ENCODE measurements at regions not wholly inside any gene's neighbourhood (a gene's known extent, or its start where the extent isn't known, plus 50 kb on each side); places are given as distances from the start of the nearest gene placed in this dataset.

- Histone ChIP-seq H3K27me3 (ENCODE audit: control insufficient read depth in 2 of 2, insufficient read depth in 1 of 2, low read length in 1 of 2) (no peaks in the 10 kb centered on the region), H3K36me3 (ENCODE audit: control insufficient read depth in 2 of 2, insufficient read depth in 2 of 2, low read length in 1 of 2) (no peaks in the 10 kb centered on the region), H3K4me3 (ENCODE audit: low read length in 2 of 2) (no peak overlapping the region), H3K4me1 (ENCODE audit: control insufficient read depth in 2 of 2, insufficient read depth in 2 of 2, low read length in 2 of 2) (no peaks in the 10 kb centered on the region), H3K27ac (ENCODE audit: low read depth in 1 of 2, low read length in 1 of 2) (no peak overlapping the region), H3K9me3 (ENCODE audit: control insufficient read depth in 2 of 2, insufficient read depth in 1 of 2, low read length in 1 of 2) (no peaks in the 10 kb centered on the region)
- no peak for DNase-seq (ENCODE audit: low read depth in 6 of 9, low spot score in 9 of 9)
- 98% methylated on average over 1 of the region's 1 CpG for WGBS
These were observed 55.4 kb upstream of the ACVR1 start for GRCh38 chr2:157931542-157931941.

DNA sequence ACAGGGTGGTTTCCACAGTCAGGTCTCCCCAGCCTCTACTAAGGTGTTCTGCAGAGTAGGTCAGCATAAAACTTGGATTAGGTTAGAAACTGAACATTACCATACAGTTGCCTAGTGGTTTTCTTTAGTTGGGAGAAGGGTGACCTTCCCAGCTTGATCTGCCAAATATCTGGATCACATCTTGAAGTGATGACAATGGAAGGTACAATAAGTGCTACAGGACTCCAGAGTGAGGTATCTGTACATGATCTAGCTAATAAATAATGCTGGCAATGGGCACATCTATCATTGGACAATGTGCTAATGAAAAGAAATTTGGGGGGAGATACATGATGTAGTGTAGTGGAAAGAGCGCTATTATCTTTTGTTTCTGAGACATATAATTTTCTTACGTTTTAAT, 54.6 kb upstream of the ACVR1 start:
- no peaks in the 10 kb centered on the region for H3K36me3 ChIP-seq (ENCODE audit: control insufficient read depth in 2 of 2, insufficient read depth in 2 of 2, low read length in 1 of 2)
- no peak overlapping the region for H3K27ac ChIP-seq (ENCODE audit: low read depth in 1 of 2, low read length in 1 of 2)
- 49% methylated on average over 2 of the region's 2 CpGs for WGBS
- DNase-seq (ENCODE audit: low read depth in 6 of 9, low spot score in 9 of 9): no peak
- no peaks in the 10 kb centered on the region for H3K4me1 ChIP-seq (ENCODE audit: control insufficient read depth in 2 of 2, insufficient read depth in 2 of 2, low read length in 2 of 2)
- no peak overlapping the region for H3K4me3 ChIP-seq (ENCODE audit: low read length in 2 of 2)
- no peaks in the 10 kb centered on the region for H3K27me3 ChIP-seq (ENCODE audit: control insufficient read depth in 2 of 2, insufficient read depth in 1 of 2, low read length in 1 of 2)
- H3K9me3 ChIP-seq (ENCODE audit: control insufficient read depth in 2 of 2, insufficient read depth in 1 of 2, low read length in 1 of 2): no peaks in the 10 kb centered on the region

- WGBS: 71% methylated on average over 5 of the region's 5 CpGs
- no peak for DNase-seq (ENCODE audit: low read depth in 6 of 9, low spot score in 9 of 9)
These were observed 53.9 kb upstream of the ACVR1 start for GRCh38 chr2:157929871-157930667.

GRCh38 chr2:157928372-157928771, 52.2 kb upstream of the ACVR1 start:
- Histone ChIP-seq H3K9me3 (ENCODE audit: control insufficient read depth in 2 of 2, insufficient read depth in 1 of 2, low read length in 1 of 2) (no peaks in the 10 kb centered on the region), H3K4me1 (ENCODE audit: control insufficient read depth in 2 of 2, insufficient read depth in 2 of 2, low read length in 2 of 2) (no peaks in the 10 kb centered on the region), H3K4me3 (ENCODE audit: low read length in 2 of 2) (no peak overlapping the region), H3K36me3 (ENCODE audit: control insufficient read depth in 2 of 2, insufficient read depth in 2 of 2, low read length in 1 of 2) (no peaks in the 10 kb centered on the region), H3K27me3 (ENCODE audit: control insufficient read depth in 2 of 2, insufficient read depth in 1 of 2, low read length in 1 of 2) (no peaks in the 10 kb centered on the region), H3K27ac (ENCODE audit: low read depth in 1 of 2, low read length in 1 of 2) (no peak overlapping the region)
- no peak for DNase-seq (ENCODE audit: low read depth in 6 of 9, low spot score in 9 of 9)

More at GRCh38 chr2:157929871-157930667, 53.9 kb upstream of the ACVR1 start:
- no peaks in the 10 kb centered on the region for H3K36me3 ChIP-seq (ENCODE audit: control insufficient read depth in 2 of 2, insufficient read depth in 2 of 2, low read length in 1 of 2)
- no peak overlapping the region for H3K4me3 ChIP-seq (ENCODE audit: low read length in 2 of 2)
- H3K9me3 ChIP-seq (ENCODE audit: control insufficient read depth in 2 of 2, insufficient read depth in 1 of 2, low read length in 1 of 2): no peaks in the 10 kb centered on the region
- no peak overlapping the region for H3K27ac ChIP-seq (ENCODE audit: low read depth in 1 of 2, low read length in 1 of 2)
- no peaks in the 10 kb centered on the region for H3K27me3 ChIP-seq (ENCODE audit: control insufficient read depth in 2 of 2, insufficient read depth in 1 of 2, low read length in 1 of 2)
- no peaks in the 10 kb centered on the region for H3K4me1 ChIP-seq (ENCODE audit: control insufficient read depth in 2 of 2, insufficient read depth in 2 of 2, low read length in 2 of 2)

- Histone ChIP-seq H3K9me3 (ENCODE audit: control insufficient read depth in 2 of 2, insufficient read depth in 1 of 2, low read length in 1 of 2) (no peaks in the 10 kb centered on the region), H3K27ac (ENCODE audit: low read depth in 1 of 2, low read length in 1 of 2) (no peak overlapping the region), H3K36me3 (ENCODE audit: control insufficient read depth in 2 of 2, insufficient read depth in 2 of 2, low read length in 1 of 2) (no peaks in the 10 kb centered on the region), H3K4me1 (ENCODE audit: control insufficient read depth in 2 of 2, insufficient read depth in 2 of 2, low read length in 2 of 2) (no peaks in the 10 kb centered on the region), H3K4me3 (ENCODE audit: low read length in 2 of 2) (no peak overlapping the region), H3K27me3 (ENCODE audit: control insufficient read depth in 2 of 2, insufficient read depth in 1 of 2, low read length in 1 of 2) (no peaks in the 10 kb centered on the region)
- DNase-seq (ENCODE audit: low read depth in 6 of 9, low spot score in 9 of 9): no peak
- over 99% methylated on average over 2 of the region's 2 CpGs for whole genome bisulfite sequencing
These were observed 51.0 kb upstream of the ACVR1 start for GRCh38 chr2:157927155-157927554.

All from thymus (tissue), 11 donors.